HG03354 (cell line): ENCODE measurements at regions not wholly inside any gene's neighbourhood (a gene's known extent, or its start where the extent isn't known, plus 50 kb on each side); places are given as distances from the start of the nearest gene placed in this dataset.

Experiments used
- ATAC-seq: cut with Tn5 transposase; IDR thresholded peaks from one replicate; pipeline ENCODE4 v1.9.1; 2021; ENCODE audit warnings: mild to moderate bottlenecking; ENCODE audit not compliant: unreplicated experiment, poor library complexity, severe bottlenecking

- ATAC-seq, result no peak
Measured at GRCh38 chr11:110901441-110901840, 189.2 kb upstream of the ARHGAP20 start.

GRCh38 chr11:110900426-110900825, 188.2 kb upstream of the ARHGAP20 start:
- ATAC-seq, result no peak

GRCh38 chr11:110897035-110897434, 184.8 kb upstream of the ARHGAP20 start:
- ATAC-seq, result no peak

- no peak for ATAC-seq
Measured at GRCh38 chr11:110896358-110896757, 184.1 kb upstream of the ARHGAP20 start.

GRCh38 chr11:110894224-110894623, 182.0 kb upstream of the ARHGAP20 start:
- no peak for ATAC-seq

GRCh38 chr11:110892741-110893285, 180.6 kb upstream of the ARHGAP20 start:
- no peak for ATAC-seq

GRCh38 chr11:110891411-110891810, 179.2 kb upstream of the ARHGAP20 start:
- no peak for ATAC-seq

- no peak for ATAC-seq
Measured at GRCh38 chr11:110890995-110891394, 178.8 kb upstream of the ARHGAP20 start.

- no peak for ATAC-seq
Measured at GRCh38 chr11:110886288-110886970, 174.2 kb upstream of the ARHGAP20 start.

GRCh38 chr11:110883256-110883655, 171.0 kb upstream of the ARHGAP20 start:
- ATAC-seq, result no peak

- no peak for ATAC-seq
Measured at GRCh38 chr11:110878513-110878912, 166.3 kb upstream of the ARHGAP20 start.

- ATAC-seq, result no peak
Measured at GRCh38 chr11:110874437-110875030, 162.3 kb upstream of the ARHGAP20 start.

- no peak for ATAC-seq
Measured at GRCh38 chr11:110873975-110874374, 161.7 kb upstream of the ARHGAP20 start.

- ATAC-seq, result no peak
Measured at GRCh38 chr11:110870816-110871522, 158.7 kb upstream of the ARHGAP20 start.

- ATAC-seq, result no peak
Measured at GRCh38 chr11:110867951-110868350, 155.7 kb upstream of the ARHGAP20 start.

GRCh38 chr11:110866081-110866480, 153.8 kb upstream of the ARHGAP20 start:
- no peak for ATAC-seq

GRCh38 chr11:110862407-110862806, 150.2 kb upstream of the ARHGAP20 start:
- ATAC-seq, result no peak

- no peak for ATAC-seq
Measured at GRCh38 chr11:110860461-110860860, 148.2 kb upstream of the ARHGAP20 start.

- no peak for ATAC-seq
Measured at GRCh38 chr11:110859998-110860397, 147.8 kb upstream of the ARHGAP20 start.

GRCh38 chr11:110859240-110859840, 147.1 kb upstream of the ARHGAP20 start:
- no peak for ATAC-seq
